ENCODE measurements at regions not wholly inside any gene's neighbourhood (a gene's known extent, or its start where the extent isn't known, plus 50 kb on each side); places are given as distances from the start of the nearest gene placed in this dataset.

- no peak for TF ChIP-seq REST (IDR thresholded peaks at IDR 0.05; ENCODE audit: insufficient read depth in 1 of 2, low read depth in 2 of 2, low read length in 2 of 2)
- TF ChIP-seq TAF1 (IDR thresholded peaks at IDR 0.05; ENCODE audit: borderline replicate concordance, insufficient read depth, low read length), result no peak
- TF ChIP-seq POLR2AphosphoS5 (IDR thresholded peaks at IDR 0.05; ENCODE audit: low read depth, low read length), result no peak
- no peak for TF ChIP-seq SIN3A (IDR thresholded peaks at IDR 0.05; ENCODE audit: borderline replicate concordance, insufficient read depth, low read length)
- TF ChIP-seq FOXP2 (optimal IDR thresholded peaks at IDR 0.05; ENCODE audit: borderline replicate concordance, extremely low read depth, extremely low read length, insufficient read depth), result no peak
Measured at GRCh38 chr2:120580709-120581108, 155.0 kb upstream of the GLI2 start.

Measured in PFSK-1 (cell line).